ENCODE measurements at regions not wholly inside any gene's neighbourhood (a gene's known extent, or its start where the extent isn't known, plus 50 kb on each side); places are given as distances from the start of the nearest gene placed in this dataset.

GRCh38 chr15:52626671-52627369 is 52.4 kb downstream of the ATOSA start:
- CTCF ChIA-PET: no interaction called here
- Mint-ChIP-seq H3K9me3 (ENCODE audit: unreplicated experiment) (no peaks in the 10 kb centered on the region), H3K4me1 (ENCODE audit: insufficient read depth, unreplicated experiment) (no peaks in the 10 kb centered on the region), H3K27me3 (ENCODE audit: insufficient read depth, unreplicated experiment) (no peaks in the 10 kb centered on the region), H3K4me3 (ENCODE audit: unreplicated experiment) (no peak overlapping the region), H3K27ac (ENCODE audit: low read depth, unreplicated experiment) (no peak overlapping the region), H3K36me3 (ENCODE audit: insufficient read depth, unreplicated experiment) (peaks cover 56% of the 10 kb centered on the region)
- no peak for DNase-seq (ENCODE audit: unreplicated experiment)
- intact Hi-C loops (cut with micrococcal nuclease): no loop called here
- no TSS peak for BruUV-seq (replicated peaks)
- no peak for TF ChIP-seq CTCF (IDR thresholded peaks at IDR 0.05; ENCODE audit: unreplicated experiment)
- POLR2A ChIA-PET: interaction anchor here (2.2 kb wide), 1 partner anchor 25 kb away, joined by 6 read pairs; no protein-coding TSS in a partner anchor

- H3K4me1 Mint-ChIP-seq (ENCODE audit: insufficient read depth, unreplicated experiment): no peaks in the 10 kb centered on the region
- peaks cover 57% of the 10 kb centered on the region for H3K36me3 Mint-ChIP-seq (ENCODE audit: insufficient read depth, unreplicated experiment)
- DNase-seq (ENCODE audit: unreplicated experiment): no peak
- H3K27ac Mint-ChIP-seq (ENCODE audit: low read depth, unreplicated experiment): no peak overlapping the region
- H3K9me3 Mint-ChIP-seq (ENCODE audit: unreplicated experiment): no peaks in the 10 kb centered on the region
- H3K4me3 Mint-ChIP-seq (ENCODE audit: unreplicated experiment): no peak overlapping the region
- no TSS peak for BruUV-seq (replicated peaks)
- ChIA-PET CTCF (interaction anchor here (0.6 kb wide), 1 partner anchor 18 kb away, joined by 3 read pairs; no protein-coding TSS in a partner anchor), POLR2A (interaction anchor here (1.0 to 2.2 kb wide), 2 partner anchors 28 to 33 kb away, joined by 3 to 6 read pairs; no protein-coding TSS in a partner anchor)
- no peaks in the 10 kb centered on the region for H3K27me3 Mint-ChIP-seq (ENCODE audit: insufficient read depth, unreplicated experiment)
- intact Hi-C loops (cut with micrococcal nuclease): no loop called here
- TF ChIP-seq CTCF (IDR thresholded peaks at IDR 0.05; ENCODE audit: unreplicated experiment): no peak
Observed at GRCh38 chr15:52624262-52624661, 54.9 kb downstream of the ATOSA start.

- intact Hi-C loops (cut with micrococcal nuclease): no loop called here
- Mint-ChIP-seq H3K4me3 (ENCODE audit: unreplicated experiment) (no peak overlapping the region), H3K27me3 (ENCODE audit: insufficient read depth, unreplicated experiment) (no peaks in the 10 kb centered on the region), H3K4me1 (ENCODE audit: insufficient read depth, unreplicated experiment) (no peaks in the 10 kb centered on the region), H3K9me3 (ENCODE audit: unreplicated experiment) (no peaks in the 10 kb centered on the region), H3K27ac (ENCODE audit: low read depth, unreplicated experiment) (no peak overlapping the region), H3K36me3 (ENCODE audit: insufficient read depth, unreplicated experiment) (peaks cover 66% of the 10 kb centered on the region)
- no TSS peak for BruUV-seq (replicated peaks)
- ChIA-PET CTCF (interaction anchor here (0.6 to 1.8 kb wide), 4 partner anchors 23 to 115 kb away, joined by 3 to 7 read pairs (median 6); no protein-coding TSS in a partner anchor), POLR2A (interaction anchor here (0.7 kb wide), 1 partner anchor 55 kb away, joined by 3 read pairs; no protein-coding TSS in a partner anchor)
- DNase-seq (ENCODE audit: unreplicated experiment): no peak
- TF ChIP-seq CTCF (IDR thresholded peaks at IDR 0.05; ENCODE audit: unreplicated experiment): no peak
Observed at GRCh38 chr15:52622791-52623190, 54.0 kb upstream of the ARPP19 start.

GRCh38 chr15:52620496-52620895 is 51.7 kb upstream of the ARPP19 start:
- no peaks in the 10 kb centered on the region for H3K9me3 Mint-ChIP-seq (ENCODE audit: unreplicated experiment)
- no peak overlapping the region for H3K4me3 Mint-ChIP-seq (ENCODE audit: unreplicated experiment)
- ChIA-PET CTCF (no interaction called here), POLR2A (no interaction called here)
- H3K27ac Mint-ChIP-seq (ENCODE audit: low read depth, unreplicated experiment): no peak overlapping the region
- TF ChIP-seq CTCF (IDR thresholded peaks at IDR 0.05; ENCODE audit: unreplicated experiment): no peak
- no peak for DNase-seq (ENCODE audit: unreplicated experiment)
- intact Hi-C loops (cut with micrococcal nuclease): no loop called here
- no peaks in the 10 kb centered on the region for H3K27me3 Mint-ChIP-seq (ENCODE audit: insufficient read depth, unreplicated experiment)
- no TSS peak for BruUV-seq (replicated peaks)
- peaks cover 61% of the 10 kb centered on the region for H3K36me3 Mint-ChIP-seq (ENCODE audit: insufficient read depth, unreplicated experiment)
- no peaks in the 10 kb centered on the region for H3K4me1 Mint-ChIP-seq (ENCODE audit: insufficient read depth, unreplicated experiment)

Measured in MCF 10A (cell line).